Liver (tissue), 7 donors: ENCODE measurements at regions not wholly inside any gene's neighbourhood (a gene's known extent, or its start where the extent isn't known, plus 50 kb on each side); places are given as distances from the start of the nearest gene placed in this dataset.

Experiments
- DNase-seq: peaks from one replicate; pipeline ENCODE4 v3.0.0-alpha.2; 2017; ENCODE audit warnings: low spot score
- H3K27ac ChIP-seq, 2 donors: one replicate each; pipeline ENCODE4 v1.7.0; 2013; ENCODE audit warnings: inconsistent platforms in 2 of 2, low read length in 2 of 2, control low read depth in 1 of 2, low read depth in 1 of 2, mild to moderate bottlenecking in 1 of 2
- H3K27me3 ChIP-seq, 4 donors: one replicate each; pipeline versions ENCODE4 v1.6.1 to v1.7.0; 2013; ENCODE audit warnings: low read length in 3 of 4, inconsistent platforms in 1 of 4, mild to moderate bottlenecking in 1 of 4, moderate library complexity in 1 of 4; ENCODE audit not compliant: control insufficient read depth in 4 of 4, insufficient read depth in 4 of 4
- H3K36me3 ChIP-seq, 4 donors: one replicate each; pipeline versions ENCODE4 v1.6.1 to v1.7.0; 2013; ENCODE audit warnings: low read length in 3 of 4, mild to moderate bottlenecking in 3 of 4, low read depth in 1 of 4, moderate library complexity in 1 of 4; ENCODE audit not compliant: control insufficient read depth in 4 of 4, insufficient read depth in 3 of 4
- H3K4me1 ChIP-seq, 4 donors: one replicate each; pipeline versions ENCODE4 v1.6.1 to v1.7.0; 2013; ENCODE audit warnings: low read length in 3 of 4, mild to moderate bottlenecking in 3 of 4, moderate library complexity in 1 of 4; ENCODE audit not compliant: control insufficient read depth in 4 of 4, insufficient read depth in 4 of 4
- H3K4me3 ChIP-seq, 3 donors: one replicate each; pipeline versions ENCODE4 v1.6.1 to v1.7.0; 2013; ENCODE audit warnings: low read length in 3 of 3, control low read depth in 1 of 3, low read depth in 1 of 3, mild to moderate bottlenecking in 1 of 3
- H3K9ac ChIP-seq, 2 donors: one replicate each; pipeline ENCODE4 v1.7.0; 2013; ENCODE audit warnings: low read length in 2 of 2, mild to moderate bottlenecking in 2 of 2, moderate library complexity in 2 of 2, control low read depth in 1 of 2, low read depth in 1 of 2
- H3K9me3 ChIP-seq, 4 donors: one replicate each; pipeline versions ENCODE4 v1.6.1 to v1.7.0; 2013; ENCODE audit warnings: low read length in 3 of 4; ENCODE audit not compliant: control insufficient read depth in 4 of 4
- ATF3 ChIP-seq: IDR thresholded peaks from 2 replicates; pipeline ENCODE4 v1.6.1; 2016; ENCODE audit warnings: antibody characterized with exemption
- EGR1 ChIP-seq, 2 donors: IDR thresholded peaks; 2 replicates each; pipeline ENCODE4 v1.6.1; 2016 to 2018; ENCODE audit warnings: antibody characterized with exemption in 2 of 2, low read depth in 2 of 2
- FOXA1 ChIP-seq: IDR thresholded peaks from 2 replicates; pipeline ENCODE4 v1.6.1; 2016; ENCODE audit warnings: antibody characterized with exemption
- GABPA ChIP-seq, 2 donors: IDR thresholded peaks in 1 of 2; conservative IDR thresholded peaks in 1 of 2; 2 replicates each; pipeline ENCODE4 v1.6.1; 2016; ENCODE audit warnings: antibody characterized with exemption in 2 of 2, mild to moderate bottlenecking in 1 of 2, moderate library complexity in 1 of 2
- HNF4A ChIP-seq, 2 donors: conservative IDR thresholded peaks; 2 replicates each; pipeline ENCODE4 v1.6.1; 2016; ENCODE audit warnings: antibody characterized with exemption in 2 of 2, mild to moderate bottlenecking in 2 of 2
- JUND ChIP-seq, 2 donors: IDR thresholded peaks; 2 replicates each; pipeline ENCODE4 v1.6.1; 2016; ENCODE audit warnings: antibody characterized with exemption in 2 of 2
- MAX ChIP-seq: IDR thresholded peaks from 2 replicates; pipeline ENCODE4 v1.6.1; 2016; ENCODE audit warnings: antibody characterized with exemption
- NR2F2 ChIP-seq: IDR thresholded peaks from 2 replicates; pipeline ENCODE4 v1.6.1; 2016; ENCODE audit warnings: antibody characterized with exemption
- REST ChIP-seq: IDR thresholded peaks from 2 replicates; pipeline ENCODE4 v1.6.1; 2016; ENCODE audit warnings: antibody characterized with exemption, mild to moderate bottlenecking
- TAF1 ChIP-seq: conservative IDR thresholded peaks from 2 replicates; pipeline ENCODE4 v1.6.1; 2016; ENCODE audit warnings: antibody characterized with exemption, mild to moderate bottlenecking
- YY1 ChIP-seq: IDR thresholded peaks from 2 replicates; pipeline ENCODE4 v1.6.1; 2016; ENCODE audit warnings: antibody characterized with exemption, mild to moderate bottlenecking
- ZBTB33 ChIP-seq: IDR thresholded peaks from 2 replicates; pipeline ENCODE4 v1.6.1; 2016; ENCODE audit warnings: antibody characterized with exemption
- WGBS: extraction: QIAGEN DNeasy Blood & Tissue Kit; methylation state at CpG from one replicate; pipeline ENCODE4 v1.1.7; 2013; 5-methylcytosine and 5-hydroxymethylcytosine counted together
- donor health status: healthy.
- donor health status: healthy.
- donor health status: healthy.
- donor health status: healthy.

- Histone ChIP-seq H3K36me3 (no peaks in the 10 kb centered on the region), H3K9ac (no peak overlapping the region), H3K27ac (no peak overlapping the region), H3K4me1 (no peaks in the 10 kb centered on the region), H3K4me3 (no peak overlapping the region), H3K27me3 (no peaks in the 10 kb centered on the region), H3K9me3 (no peaks in the 10 kb centered on the region)
- TF ChIP-seq TAF1, result no peak
- no peak for TF ChIP-seq FOXA1
- no peak for TF ChIP-seq EGR1 (IDR thresholded peaks at IDR 0.05; ENCODE audit: low read depth in 2 of 2)
- no peak for TF ChIP-seq YY1
- no peak for TF ChIP-seq ZBTB33
- no peak for TF ChIP-seq REST
- TF ChIP-seq JUND (IDR thresholded peaks at IDR 0.05), result no peak
- no peak for TF ChIP-seq ATF3
- no peak for TF ChIP-seq MAX
- TF ChIP-seq GABPA (IDR thresholded peaks at IDR 0.05 in 1 of 2, conservative IDR thresholded peaks at IDR 0.05 in 1 of 2), result no peak
- no peak for TF ChIP-seq NR2F2
- no peak for DNase-seq
- WGBS, result 74% methylated on average over 1 of the region's 1 CpG
These were observed 570.1 kb downstream of the MFSD1 start for GRCh38 chr3:159371961-159372360.

GRCh38 chr3:159378396-159379194 lies 576.7 kb downstream of the MFSD1 start:
- H3K27me3 ChIP-seq, result no peaks in the 10 kb centered on the region
- no peaks in the 10 kb centered on the region for H3K36me3 ChIP-seq
- DNase-seq, result no peak
- WGBS, result 40% methylated on average over 4 of the region's 4 CpGs
- no peaks in the 10 kb centered on the region for H3K4me1 ChIP-seq
- no peak overlapping the region for H3K4me3 ChIP-seq
- H3K9ac ChIP-seq, result no peak overlapping the region
- H3K9me3 ChIP-seq, result no peaks in the 10 kb centered on the region
- no peak overlapping the region for H3K27ac ChIP-seq
- TF ChIP-seq HNF4A (conservative IDR thresholded peaks at IDR 0.05), result no peak
- TF ChIP-seq ZBTB33, result no peak
